T-cell (primary cell): ENCODE measurements at regions not wholly inside any gene's neighbourhood (a gene's known extent, or its start where the extent isn't known, plus 50 kb on each side); places are given as distances from the start of the nearest gene placed in this dataset.

Source experiments
- ATAC-seq, 4 experiments: fragments of 200-7000 bp in 3 of 4; fragments of 150-1000 bp in 1 of 4; cut with Tn5 transposase; replicated peaks in 1 of 4; 1 replicate in 3 of 4; 2 replicates in 1 of 4; pipeline ENCODE4 v1.10.0; 2021; ENCODE audit warnings: moderate library complexity in 3 of 4, mild to moderate bottlenecking in 2 of 4, moderate number of reproducible peaks in 1 of 4
- CTCF ChIA-PET, 2 donors: fragments of 300-600 bp; sonication (Branson Sonifier 250); formaldehyde crosslinking; loops; one replicate each; lab custom pipeline; 2022; ENCODE audit warnings: antibody characterized with exemption in 2 of 2; lab: Charles Lee
- POLR2A ChIA-PET, 2 donors: fragments of 300-600 bp; sonication (Branson Sonifier 250); formaldehyde crosslinking; loops; one replicate each; lab custom pipeline; 2022; ENCODE audit warnings: antibody characterized with exemption in 2 of 2; lab: Charles Lee
- DNase-seq, 35 experiments: peaks; one replicate each; pipeline versions ENCODE4 v3.0.0 to v3.0.0-alpha.2; 2013 to 2023
- H3K27ac ChIP-seq: one replicate; pipeline ENCODE4 v1.5.1; 2013; ENCODE audit warnings: low read length
- H3K27me3 ChIP-seq, 2 experiments: replicated peaks in 1 of 2; 1 replicate in 1 of 2; 2 replicates in 1 of 2; pipeline versions ENCODE4 v1.6.1 to v1.7.0; 2013; ENCODE audit warnings: low read length in 1 of 2, mixed read lengths in 1 of 2; ENCODE audit not compliant: control insufficient read depth in 2 of 2, insufficient read depth in 2 of 2; ENCODE audit errors: extremely low read depth in 1 of 2
- H3K36me3 ChIP-seq, 2 donors: 1 replicate in 1 of 2; 2 replicates in 1 of 2; pipeline versions ENCODE4 v1.6.1 to v1.7.0; 2013; ENCODE audit warnings: low read length in 1 of 2; ENCODE audit not compliant: control insufficient read depth in 2 of 2, insufficient read depth in 1 of 2; ENCODE audit errors: extremely low read depth in 1 of 2
- H3K4me1 ChIP-seq, 2 experiments: 1 replicate in 1 of 2; 2 replicates in 1 of 2; pipeline versions ENCODE4 v1.6.1 to v1.7.0; 2013; ENCODE audit warnings: low read length in 2 of 2, mixed read lengths in 1 of 2; ENCODE audit not compliant: insufficient read depth in 2 of 2, control insufficient read depth in 1 of 2; ENCODE audit errors: extremely low read depth in 1 of 2
- H3K4me3 ChIP-seq, 2 donors: 1 replicate in 1 of 2; 2 replicates in 1 of 2; pipeline versions ENCODE4 v1.5.1 to v1.7.0; 2013; ENCODE audit warnings: mild to moderate bottlenecking in 2 of 2, low read length in 1 of 2, moderate library complexity in 1 of 2; ENCODE audit not compliant: control insufficient read depth in 1 of 2; ENCODE audit errors: extremely low read depth in 1 of 2
- H3K9me3 ChIP-seq: 2 replicates; pipeline ENCODE4 v1.7.0; 2013
- H3K27ac Mint-ChIP-seq, 2 donors: one replicate each; pipeline ENCODE4 v1.8.0; 2020 to 2021; ENCODE audit warnings: mild to moderate bottlenecking in 2 of 2, mixed read lengths in 2 of 2
- H3K27me3 Mint-ChIP-seq, 2 donors: one replicate each; pipeline ENCODE4 v1.8.0; 2021 to 2022; ENCODE audit warnings: mixed read lengths in 2 of 2
- H3K36me3 Mint-ChIP-seq: one replicate; pipeline ENCODE4 v1.8.0; 2021; ENCODE audit warnings: mixed read lengths
- H3K4me1 Mint-ChIP-seq, 3 donors: one replicate each; pipeline ENCODE4 v1.8.0; 2020 to 2022; ENCODE audit warnings: mixed read lengths in 3 of 3, mild to moderate bottlenecking in 1 of 3
- H3K4me3 Mint-ChIP-seq, 3 donors: one replicate each; pipeline ENCODE4 v1.8.0; 2020 to 2022; ENCODE audit warnings: mild to moderate bottlenecking in 3 of 3, mixed read lengths in 3 of 3, moderate library complexity in 3 of 3
- H3K9me3 Mint-ChIP-seq, 3 donors: one replicate each; pipeline ENCODE4 v1.8.0; 2020 to 2022; ENCODE audit warnings: mixed read lengths in 3 of 3
- WGBS: methylation state at CpG from one replicate; pipeline ENCODE4 v1.1.5; 2013; ENCODE audit warnings: missing lambda C conversion rate; ENCODE audit not compliant: insufficient coverage; 5-methylcytosine and 5-hydroxymethylcytosine counted together

- ATAC-seq = no peak
These were observed 55.5 kb upstream of the SLC8A1 start for GRCh38 chr2:40507432-40507831.

DNA sequence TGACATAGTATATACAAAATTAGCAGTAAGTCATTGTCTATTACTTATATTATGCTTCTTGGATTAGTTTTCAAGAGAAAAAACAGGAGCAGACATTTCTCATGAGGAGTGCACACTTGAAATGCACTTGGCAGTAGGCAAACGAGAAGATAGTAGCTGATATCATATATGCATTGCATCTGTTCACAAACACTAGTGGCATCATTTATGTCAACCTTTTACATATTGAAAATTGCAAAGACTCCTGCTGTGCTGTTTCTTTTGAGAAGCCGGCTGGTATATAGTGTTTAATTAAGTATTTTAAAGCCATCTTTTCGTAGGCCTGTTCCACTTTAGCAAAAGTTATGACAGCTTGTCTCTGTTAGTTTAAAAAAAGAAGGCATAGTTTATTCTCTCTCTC, 58.4 kb upstream of the SLC8A1 start:
- Mint-ChIP-seq H3K27ac (no peak overlapping the region), H3K4me1 (no peaks in the 10 kb centered on the region), H3K4me3 (no peak overlapping the region), H3K9me3 (peaks cover 0 to 7% (median 0%) of the 10 kb centered on the region in 3 donors), H3K36me3 (no peaks in the 10 kb centered on the region), H3K27me3 (no peaks in the 10 kb centered on the region)
- no CpG with 5 or more reads among the region's 3 CpGs for WGBS
- CTCF ChIA-PET = no interaction called here
- no peak for ATAC-seq
- Histone ChIP-seq H3K4me1 (no peaks in the 10 kb centered on the region), H3K4me3 (no peak overlapping the region), H3K9me3 (no peaks in the 10 kb centered on the region), H3K36me3 (no peaks in the 10 kb centered on the region), H3K27me3 (no peaks in the 10 kb centered on the region), H3K27ac (no peak overlapping the region)
- POLR2A ChIA-PET = no interaction called here
- DNase-seq = no peak

More at GRCh38 chr2:40507432-40507831, 55.5 kb upstream of the SLC8A1 start:
- no peak for DNase-seq
- H3K36me3 ChIP-seq = no peaks in the 10 kb centered on the region
- CTCF ChIA-PET = no interaction called here
- H3K9me3 ChIP-seq = no peaks in the 10 kb centered on the region
- H3K4me1 ChIP-seq = no peaks in the 10 kb centered on the region
- H3K27ac ChIP-seq = no peak overlapping the region
- H3K4me3 ChIP-seq = no peak overlapping the region
- H3K27ac Mint-ChIP-seq = no peak overlapping the region
- no peaks in the 10 kb centered on the region for H3K27me3 ChIP-seq
- no peak overlapping the region for H3K4me3 Mint-ChIP-seq
- no peaks in the 10 kb centered on the region for H3K27me3 Mint-ChIP-seq
- WGBS = no CpG with 5 or more reads among the region's 1 CpG
- POLR2A ChIA-PET = no interaction called here
- peaks cover 0 to 7% (median 0%) of the 10 kb centered on the region in 3 donors for H3K9me3 Mint-ChIP-seq
- no peaks in the 10 kb centered on the region for H3K36me3 Mint-ChIP-seq
- no peaks in the 10 kb centered on the region for H3K4me1 Mint-ChIP-seq

DNA sequence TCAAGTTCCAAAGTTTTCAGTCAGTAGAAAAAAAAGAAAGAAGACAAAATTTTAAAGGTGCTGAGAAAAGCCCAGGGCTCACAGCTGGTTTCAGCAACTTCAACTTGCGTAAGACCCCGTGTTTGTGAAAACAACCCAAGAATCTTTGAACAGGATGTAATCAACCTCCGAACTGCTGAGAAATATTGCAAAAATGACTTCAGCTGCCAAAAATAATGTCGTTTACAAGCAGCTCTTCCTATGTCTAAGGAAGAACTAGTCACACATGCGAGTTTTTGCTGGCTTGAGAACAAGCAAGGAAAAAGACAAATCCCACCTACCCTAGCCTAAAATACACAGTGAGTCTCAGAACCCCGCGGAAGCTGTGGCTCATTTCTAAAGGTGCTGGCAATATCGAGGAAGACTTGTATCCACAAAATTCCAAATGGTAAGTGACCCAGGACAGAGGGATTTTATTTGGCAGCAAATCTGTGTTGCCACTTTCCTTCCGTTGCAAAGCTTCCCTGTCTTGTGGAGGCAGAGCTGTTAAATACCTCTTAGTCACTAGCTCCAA, 59.8 kb upstream of the SLC8A1 start:
- WGBS = 62% methylated on average over 8 of the region's 9 CpGs
- ATAC-seq (no peak), DNase-seq (no peak)
- POLR2A ChIA-PET = interaction anchor here in 1 of 2 donors (0.6 kb wide), 1 partner anchor 27 kb away, joined by 5 read pairs; no protein-coding TSS in a partner anchor
- Mint-ChIP-seq H3K4me1 (no peaks in the 10 kb centered on the region), H3K4me3 (no peak overlapping the region), H3K9me3 (peaks cover 0 to 7% (median 0%) of the 10 kb centered on the region in 3 donors), H3K27me3 (no peaks in the 10 kb centered on the region), H3K27ac (no peak overlapping the region), H3K36me3 (no peaks in the 10 kb centered on the region)
- H3K9me3 ChIP-seq = no peaks in the 10 kb centered on the region
- H3K36me3 ChIP-seq = no peaks in the 10 kb centered on the region
- no peak overlapping the region for H3K27ac ChIP-seq
- no peaks in the 10 kb centered on the region for H3K4me1 ChIP-seq
- CTCF ChIA-PET = no interaction called here
- H3K4me3 ChIP-seq = no peak overlapping the region
- no peaks in the 10 kb centered on the region for H3K27me3 ChIP-seq

DNA sequence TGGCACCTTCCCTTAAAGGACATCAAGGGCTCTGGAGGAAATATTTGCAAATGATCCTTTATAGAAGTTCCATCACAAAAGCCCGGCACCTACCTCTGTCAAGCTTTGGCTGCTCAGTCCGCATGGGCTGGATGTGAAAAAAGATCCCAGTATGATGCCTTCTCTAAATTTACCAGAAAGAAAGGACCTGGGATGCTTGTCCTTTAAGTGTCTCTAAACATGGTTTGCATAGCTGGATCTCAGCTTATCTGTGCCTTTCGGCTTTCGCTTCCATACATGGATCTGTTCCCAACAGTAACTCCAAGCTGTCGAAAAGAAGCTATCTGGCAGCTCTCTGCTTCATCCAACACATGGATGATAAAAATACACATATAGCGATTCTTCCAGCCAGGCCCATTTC, 60.4 kb upstream of the SLC8A1 start:
- H3K9me3 Mint-ChIP-seq = peaks cover 0 to 7% (median 0%) of the 10 kb centered on the region in 3 donors

DNA sequence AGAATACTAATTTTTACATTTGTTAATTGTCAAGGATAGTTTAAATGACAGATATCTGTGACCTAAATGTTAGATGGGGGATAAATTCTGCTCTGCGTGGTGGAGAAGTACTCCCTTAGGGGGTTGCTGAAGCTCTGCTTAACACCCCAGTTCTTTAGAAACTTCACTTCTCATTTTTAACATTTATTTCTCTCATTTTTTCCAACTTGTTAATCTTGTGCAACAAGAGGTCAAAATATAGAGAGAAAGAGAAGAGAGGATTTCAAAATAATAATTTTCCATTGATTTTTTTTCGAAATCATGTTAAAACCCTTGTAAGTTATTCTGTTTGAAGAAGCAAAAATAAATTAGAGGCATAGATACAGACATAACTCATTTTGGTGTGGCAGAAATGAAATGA, 61.3 kb upstream of the SLC8A1 start:
- Mint-ChIP-seq H3K9me3 (peaks cover 0 to 7% (median 0%) of the 10 kb centered on the region in 3 donors), H3K4me1 (no peaks in the 10 kb centered on the region), H3K27ac (no peak overlapping the region), H3K4me3 (no peak overlapping the region), H3K36me3 (no peaks in the 10 kb centered on the region), H3K27me3 (no peaks in the 10 kb centered on the region)
- no CpG with 5 or more reads among the region's 2 CpGs for WGBS
- CTCF ChIA-PET = no interaction called here
- POLR2A ChIA-PET = no interaction called here
- H3K36me3 ChIP-seq = no peaks in the 10 kb centered on the region
- no peaks in the 10 kb centered on the region for H3K9me3 ChIP-seq
- no peaks in the 10 kb centered on the region for H3K27me3 ChIP-seq
- DNase-seq = no peak
- H3K4me1 ChIP-seq = no peaks in the 10 kb centered on the region
- ATAC-seq = no peak
- no peak overlapping the region for H3K27ac ChIP-seq
- H3K4me3 ChIP-seq = no peak overlapping the region

More for the DNA sequence above, 60.4 kb upstream of the SLC8A1 start:
- H3K4me3 ChIP-seq = no peak overlapping the region
- H3K27ac Mint-ChIP-seq = no peak overlapping the region
- no peaks in the 10 kb centered on the region for H3K4me1 Mint-ChIP-seq
- no peak for ATAC-seq
- no peaks in the 10 kb centered on the region for H3K36me3 Mint-ChIP-seq
- H3K4me1 ChIP-seq = no peaks in the 10 kb centered on the region
- H3K27me3 Mint-ChIP-seq = no peaks in the 10 kb centered on the region
- POLR2A ChIA-PET = no interaction called here
- no peaks in the 10 kb centered on the region for H3K27me3 ChIP-seq
- no peaks in the 10 kb centered on the region for H3K36me3 ChIP-seq
- DNase-seq = no peak
- no peak overlapping the region for H3K27ac ChIP-seq
- 91% methylated on average over 3 of the region's 6 CpGs for WGBS
- CTCF ChIA-PET = no interaction called here
- no peak overlapping the region for H3K4me3 Mint-ChIP-seq
- no peaks in the 10 kb centered on the region for H3K9me3 ChIP-seq

DNA sequence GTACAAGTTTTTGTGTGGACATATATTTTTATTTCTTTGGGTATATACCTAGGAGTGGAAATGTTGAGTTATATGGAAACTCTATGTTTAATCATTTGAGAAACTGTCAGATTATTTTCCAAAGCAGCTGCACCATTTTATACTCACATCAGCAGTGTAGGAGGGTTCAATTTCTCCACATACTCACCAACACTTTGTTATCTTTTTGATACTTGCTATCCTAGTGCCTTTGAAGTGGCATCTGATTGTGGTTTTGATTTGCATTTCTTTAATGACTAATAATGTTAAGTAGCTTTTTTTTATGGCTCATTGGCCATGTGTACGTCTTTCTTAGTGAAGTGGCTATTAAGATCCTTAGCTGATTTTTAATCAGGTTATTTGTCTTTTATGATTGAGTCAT, 64.7 kb upstream of the SLC8A1 start:
- H3K27ac ChIP-seq = no peak overlapping the region
- H3K4me3 ChIP-seq = no peak overlapping the region
- H3K27me3 ChIP-seq = no peaks in the 10 kb centered on the region
- Mint-ChIP-seq H3K4me3 (no peak overlapping the region), H3K9me3 (peaks cover 0 to 2% (median 0%) of the 10 kb centered on the region in 3 donors), H3K27ac (no peak overlapping the region), H3K4me1 (no peaks in the 10 kb centered on the region), H3K36me3 (no peaks in the 10 kb centered on the region), H3K27me3 (no peaks in the 10 kb centered on the region)
- DNase-seq (no peak), ATAC-seq (no peak)
- POLR2A ChIA-PET = no interaction called here
- no peaks in the 10 kb centered on the region for H3K36me3 ChIP-seq
- no peaks in the 10 kb centered on the region for H3K9me3 ChIP-seq
- no CpG with 5 or more reads among the region's 1 CpG for WGBS
- CTCF ChIA-PET = no interaction called here
- H3K4me1 ChIP-seq = no peaks in the 10 kb centered on the region

GRCh38 chr2:40528564-40528963, 76.7 kb upstream of the SLC8A1 start:
- no peak overlapping the region for H3K27ac ChIP-seq
- H3K4me3 ChIP-seq = no peak overlapping the region
- no peaks in the 10 kb centered on the region for H3K27me3 ChIP-seq
- no peak for DNase-seq
- no peaks in the 10 kb centered on the region for H3K36me3 Mint-ChIP-seq
- H3K4me1 ChIP-seq = no peaks in the 10 kb centered on the region
- H3K4me1 Mint-ChIP-seq = no peaks in the 10 kb centered on the region
- POLR2A ChIA-PET = no interaction called here
- CTCF ChIA-PET = no interaction called here
- no peak for ATAC-seq
- H3K9me3 Mint-ChIP-seq = peaks cover 3 to 20% (median 15%) of the 10 kb centered on the region in 3 donors
- no peaks in the 10 kb centered on the region for H3K9me3 ChIP-seq
- 100% methylated on average over 1 of the region's 4 CpGs for WGBS
- no peaks in the 10 kb centered on the region for H3K27me3 Mint-ChIP-seq
- H3K27ac Mint-ChIP-seq = no peak overlapping the region
- H3K36me3 ChIP-seq = no peaks in the 10 kb centered on the region
- no peak overlapping the region for H3K4me3 Mint-ChIP-seq
